Skeletal muscle satellite cell (primary cell): ENCODE measurements at regions not wholly inside any gene's neighbourhood (a gene's known extent, or its start where the extent isn't known, plus 50 kb on each side); places are given as distances from the start of the nearest gene placed in this dataset.
"Not testable (repeated sequence)": the region's sequence is repeated elsewhere in the genome, so short reads cannot be mapped to it uniquely, and the experiment has no call there.

Experiments used
- H3K27me3 ChIP-seq: 2 replicates; pipeline ENCODE4 v1.7.0; 2013; ENCODE audit warnings: low read length; ENCODE audit not compliant: control insufficient read depth, insufficient read depth
- H3K36me3 ChIP-seq: 2 replicates; pipeline ENCODE4 v1.7.0; 2013; ENCODE audit warnings: mild to moderate bottlenecking, control low read depth, low read length; ENCODE audit not compliant: insufficient read depth
- H3K4me1 ChIP-seq: 2 replicates; pipeline ENCODE4 v1.7.0; 2013; ENCODE audit warnings: low read length; ENCODE audit not compliant: control insufficient read depth, insufficient read depth
- H3K4me2 ChIP-seq: 2 replicates; pipeline ENCODE4 v1.7.0; 2013; ENCODE audit warnings: mild to moderate bottlenecking, low read length
- H3K4me3 ChIP-seq: 2 replicates; pipeline ENCODE4 v1.7.0; 2013; ENCODE audit warnings: low read length
- H3K9ac ChIP-seq: 2 replicates; pipeline ENCODE4 v1.7.0; 2013; ENCODE audit warnings: mild to moderate bottlenecking, low read depth, low read length, moderate library complexity
- H3K9me3 ChIP-seq: replicated peaks from 2 replicates; pipeline ENCODE4 v1.7.0; 2013; ENCODE audit warnings: mild to moderate bottlenecking, control low read depth, low read length

- H3K9me3 ChIP-seq = no peaks in the 10 kb centered on the region
- peaks cover 9% of the 10 kb centered on the region for H3K27me3 ChIP-seq
- no peak overlapping the region for H3K4me3 ChIP-seq
- H3K4me1 ChIP-seq = no peaks in the 10 kb centered on the region
- H3K9ac ChIP-seq = no peak overlapping the region
- H3K4me2 ChIP-seq = no peak overlapping the region
- no peaks in the 10 kb centered on the region for H3K36me3 ChIP-seq
Observed at GRCh38 chr2:84306361-84306760, 152.7 kb downstream of the SUCLG1 start.

- no peak overlapping the region for H3K4me2 ChIP-seq
- H3K4me3 ChIP-seq = no peak overlapping the region
- no peaks in the 10 kb centered on the region for H3K4me1 ChIP-seq
- no peaks in the 10 kb centered on the region for H3K27me3 ChIP-seq
- no peaks in the 10 kb centered on the region for H3K36me3 ChIP-seq
- H3K9me3 ChIP-seq = no peaks in the 10 kb centered on the region
- no peak overlapping the region for H3K9ac ChIP-seq
Observed at GRCh38 chr2:84302513-84303412, 156.3 kb downstream of the SUCLG1 start.

GRCh38 chr2:84301717-84302116 lies 157.4 kb downstream of the SUCLG1 start:
- Histone ChIP-seq H3K27me3 (no peaks in the 10 kb centered on the region), H3K9me3 (no peaks in the 10 kb centered on the region), H3K4me1 (no peaks in the 10 kb centered on the region), H3K9ac (no peak overlapping the region), H3K4me2 (no peak overlapping the region), H3K4me3 (no peak overlapping the region), H3K36me3 (no peaks in the 10 kb centered on the region)

GRCh38 chr2:84300696-84301029 lies 158.4 kb downstream of the SUCLG1 start:
- Histone ChIP-seq H3K4me3 (no peak overlapping the region), H3K27me3 (no peaks in the 10 kb centered on the region), H3K4me2 (no peak overlapping the region), H3K9ac (no peak overlapping the region), H3K9me3 (no peaks in the 10 kb centered on the region), H3K4me1 (no peaks in the 10 kb centered on the region), H3K36me3 (no peaks in the 10 kb centered on the region)

- not testable (repeated sequence) for H3K9ac ChIP-seq, H3K4me1 ChIP-seq, H3K9me3 ChIP-seq, H3K36me3 ChIP-seq, H3K4me2 ChIP-seq, H3K27me3 ChIP-seq, H3K4me3 ChIP-seq
Observed at GRCh38 chr2:84300001-84300695, 158.9 kb downstream of the SUCLG1 start.

GRCh38 chr2:84299211-84299775 lies 159.8 kb downstream of the SUCLG1 start:
- no peaks in the 10 kb centered on the region for H3K4me1 ChIP-seq
- no peak overlapping the region for H3K4me3 ChIP-seq
- H3K9ac ChIP-seq = no peak overlapping the region
- no peaks in the 10 kb centered on the region for H3K27me3 ChIP-seq
- H3K36me3 ChIP-seq = no peaks in the 10 kb centered on the region
- no peaks in the 10 kb centered on the region for H3K9me3 ChIP-seq
- no peak overlapping the region for H3K4me2 ChIP-seq

GRCh38 chr2:84297155-84297554 lies 161.9 kb downstream of the SUCLG1 start:
- Histone ChIP-seq H3K4me1 (no peaks in the 10 kb centered on the region), H3K4me3 (no peak overlapping the region), H3K9ac (no peak overlapping the region), H3K9me3 (no peaks in the 10 kb centered on the region), H3K27me3 (no peaks in the 10 kb centered on the region), H3K36me3 (no peaks in the 10 kb centered on the region), H3K4me2 (no peak overlapping the region)

- Histone ChIP-seq H3K9me3 (no peaks in the 10 kb centered on the region), H3K9ac (no peak overlapping the region), H3K4me2 (no peak overlapping the region), H3K36me3 (no peaks in the 10 kb centered on the region), H3K4me1 (no peaks in the 10 kb centered on the region), H3K27me3 (no peaks in the 10 kb centered on the region), H3K4me3 (no peak overlapping the region)
Observed at GRCh38 chr2:84293791-84294380, 165.2 kb downstream of the SUCLG1 start.

GRCh38 chr2:84292545-84292944 lies 166.5 kb downstream of the SUCLG1 start:
- Histone ChIP-seq H3K4me2 (no peak overlapping the region), H3K27me3 (no peaks in the 10 kb centered on the region), H3K4me3 (no peak overlapping the region), H3K4me1 (no peaks in the 10 kb centered on the region), H3K36me3 (no peaks in the 10 kb centered on the region), H3K9me3 (no peaks in the 10 kb centered on the region), H3K9ac (no peak overlapping the region)

- Histone ChIP-seq H3K9me3 (no peaks in the 10 kb centered on the region), H3K4me1 (no peaks in the 10 kb centered on the region), H3K36me3 (no peaks in the 10 kb centered on the region), H3K9ac (no peak overlapping the region), H3K27me3 (no peaks in the 10 kb centered on the region), H3K4me2 (no peak overlapping the region), H3K4me3 (no peak overlapping the region)
Observed at GRCh38 chr2:84290537-84290936, 168.5 kb downstream of the SUCLG1 start.

GRCh38 chr2:84288293-84288692 lies 170.8 kb downstream of the SUCLG1 start:
- H3K4me2 ChIP-seq = no peak overlapping the region
- H3K9ac ChIP-seq = no peak overlapping the region
- no peaks in the 10 kb centered on the region for H3K9me3 ChIP-seq
- no peaks in the 10 kb centered on the region for H3K36me3 ChIP-seq
- no peaks in the 10 kb centered on the region for H3K27me3 ChIP-seq
- H3K4me1 ChIP-seq = no peaks in the 10 kb centered on the region
- H3K4me3 ChIP-seq = no peak overlapping the region
